ENCODE measurements at regions not wholly inside any gene's neighbourhood (a gene's known extent, or its start where the extent isn't known, plus 50 kb on each side); places are given as distances from the start of the nearest gene placed in this dataset.

GRCh38 chr10:109430799-109431198 lies 492.5 kb downstream of the XPNPEP1 start:
- Histone ChIP-seq H3K36me3 (ENCODE audit: low read depth, low read length) (no peaks in the 10 kb centered on the region), H3K4me3 (ENCODE audit: low read length) (peak overlapping the region; percentile 33; the same call in 1 of the 2 replicates), H4K20me1 (ENCODE audit: low read length) (no peaks in the 10 kb centered on the region), H3K79me2 (ENCODE audit: low read length) (no peaks in the 10 kb centered on the region), H3K4me2 (ENCODE audit: low read length) (peak overlapping the region; percentile 72), H3K4me1 (ENCODE audit: insufficient read depth, low read length) (peaks cover 41% of the 10 kb centered on the region), H2AFZ (ENCODE audit: low read length) (peak overlapping the region; percentile 40; the same call in 1 of the 2 replicates), H3K27me3 (ENCODE audit: low read length) (no peaks in the 10 kb centered on the region), H3K9me2 (replicated peaks; ENCODE audit: low read length) (no peaks in the 10 kb centered on the region), H3F3A (ENCODE audit: low read length, unreplicated experiment) (no peaks in the 10 kb centered on the region), H3K27ac (ENCODE audit: low read length) (peak overlapping the region; percentile 99), H3K9me3 (ENCODE audit: low read length) (no peaks in the 10 kb centered on the region), H3K9ac (ENCODE audit: low read length) (peak overlapping the region; percentile 75)
- intact Hi-C loops (cut with micrococcal nuclease) = loop anchor here (2.0 to 5.0 kb wide), 3 partner anchors 16 to 403 kb away; no protein-coding TSS in a partner anchor
- ChIA-PET POLR2A (ENCODE audit: unreplicated experiment) (interaction anchor here (0.8 kb wide), 1 partner anchor 642 kb away, joined by 7 read pairs; no protein-coding TSS in a partner anchor), CTCF (no interaction called here)
- ATAC-seq = peak; percentile 67
- no TSS peak for BruUV-seq (replicated peaks)
- peak; percentile 71 for DNase-seq
- TF ChIP-seq EZH2phosphoT487 (IDR thresholded peaks at IDR 0.05; ENCODE audit: borderline replicate concordance, low read length) = no peak
- TF ChIP-seq EZH2 (IDR thresholded peaks at IDR 0.05; ENCODE audit: low read length, unreplicated experiment) = no peak
- TF ChIP-seq CTCF (conservative IDR thresholded peaks at IDR 0.05; ENCODE audit: low read depth, low read length) = no peak

- ATAC-seq (peak; percentile 87), DNase-seq (peak; percentile 87)
- H3K4me3 ChIP-seq (ENCODE audit: low read length) = peak overlapping the region; percentile 33; the same call in 1 of the 2 replicates
- ChIA-PET CTCF (interaction anchor here (0.7 kb wide), 1 partner anchor 313 kb away, joined by 3 read pairs; no protein-coding TSS in a partner anchor), POLR2A (ENCODE audit: unreplicated experiment) (interaction anchor here (0.8 kb wide), 1 partner anchor 642 kb away, joined by 7 read pairs; no protein-coding TSS in a partner anchor)
- H3K9me2 ChIP-seq (replicated peaks; ENCODE audit: low read length) = no peaks in the 10 kb centered on the region
- H4K20me1 ChIP-seq (ENCODE audit: low read length) = no peaks in the 10 kb centered on the region
- H3K9ac ChIP-seq (ENCODE audit: low read length) = peak overlapping the region; percentile 75
- peaks cover 41% of the 10 kb centered on the region for H3K4me1 ChIP-seq (ENCODE audit: insufficient read depth, low read length)
- TF ChIP-seq EZH2 (IDR thresholded peaks at IDR 0.05; ENCODE audit: low read length, unreplicated experiment) (no peak), EZH2phosphoT487 (IDR thresholded peaks at IDR 0.05; ENCODE audit: borderline replicate concordance, low read length) (no peak), CTCF (conservative IDR thresholded peaks at IDR 0.05; ENCODE audit: low read depth, low read length) (no peak)
- H3K9me3 ChIP-seq (ENCODE audit: low read length) = no peaks in the 10 kb centered on the region
- no peaks in the 10 kb centered on the region for H3K79me2 ChIP-seq (ENCODE audit: low read length)
- intact Hi-C loops (cut with micrococcal nuclease) = loop anchor here (2.0 to 5.0 kb wide), 3 partner anchors 17 to 403 kb away; no protein-coding TSS in a partner anchor
- H3K27me3 ChIP-seq (ENCODE audit: low read length) = no peaks in the 10 kb centered on the region
- peak overlapping the region; percentile 40; the same call in 1 of the 2 replicates for H2AFZ ChIP-seq (ENCODE audit: low read length)
- H3F3A ChIP-seq (ENCODE audit: low read length, unreplicated experiment) = no peaks in the 10 kb centered on the region
- BruUV-seq (replicated peaks) = TSS peak; percentile 96
- peak overlapping the region; percentile 99 for H3K27ac ChIP-seq (ENCODE audit: low read length)
- H3K36me3 ChIP-seq (ENCODE audit: low read depth, low read length) = no peaks in the 10 kb centered on the region
- peak overlapping the region; percentile 72 for H3K4me2 ChIP-seq (ENCODE audit: low read length)
Observed at GRCh38 chr10:109430043-109430760, 493.1 kb downstream of the XPNPEP1 start.
